Transverse colon (tissue), 4 donors: ENCODE measurements at regions not wholly inside any gene's neighbourhood (a gene's known extent, or its start where the extent isn't known, plus 50 kb on each side); places are given as distances from the start of the nearest gene placed in this dataset.

Source experiments
- DNase-seq: peaks from one replicate; pipeline ENCODE4 v3.0.0-alpha.2; 2019
- H3K27ac ChIP-seq, 4 donors: fragments of 200-600 bp; sonication (generic); 2 replicates each; pipeline ENCODE4 v1.5.1; 2016 to 2018; ENCODE audit warnings: inconsistent platforms in 4 of 4
- H3K27me3 ChIP-seq: fragments of 200-600 bp; sonication (generic); 2 replicates; pipeline ENCODE4 v1.5.1; 2017; ENCODE audit warnings: inconsistent platforms
- H3K36me3 ChIP-seq, 4 donors: fragments of 200-600 bp; sonication (generic); 2 replicates each; pipeline ENCODE4 v1.5.1; 2017 to 2019; ENCODE audit warnings: inconsistent platforms in 4 of 4
- H3K4me1 ChIP-seq, 4 donors: fragments of 200-600 bp; sonication (generic); 2 replicates each; pipeline ENCODE4 v1.5.1; 2017 to 2020; ENCODE audit warnings: inconsistent platforms in 4 of 4
- H3K4me3 ChIP-seq, 4 donors: fragments of 200-600 bp; sonication (generic); 1 replicate in 1 of 4; 2 replicates in 3 of 4; pipeline versions ENCODE4 v1.5.1 to v1.6.1; 2017 to 2019; ENCODE audit warnings: inconsistent platforms in 4 of 4
- H3K9me3 ChIP-seq, 2 donors: fragments of 200-600 bp; sonication (generic); 2 replicates each; pipeline ENCODE4 v1.5.1; 2017 to 2019; ENCODE audit warnings: inconsistent platforms in 2 of 2
- EP300 ChIP-seq: sonication (generic); formaldehyde crosslinking; IDR thresholded peaks from one replicate; pipeline ENCODE4 v1.6.1; 2017; ENCODE audit warnings: antibody characterized with exemption, low read depth
- POLR2A ChIP-seq: fragments of 450-650 bp; IDR thresholded peaks from one replicate; pipeline ENCODE4 v1.6.1; 2016; ENCODE audit warnings: antibody characterized with exemption, mild to moderate bottlenecking, moderate library complexity
- POLR2AphosphoS5 ChIP-seq, 3 donors: sonication (generic); formaldehyde crosslinking; IDR thresholded peaks; one replicate each; pipeline ENCODE4 v1.6.1; 2016; ENCODE audit warnings: antibody characterized with exemption in 3 of 3
- WGBS, 2 donors: methylation state at CpG; one replicate each; pipeline ENCODE4 v1.1.5; 2018; ENCODE audit warnings: low coverage in 1 of 2; 5-methylcytosine and 5-hydroxymethylcytosine counted together
- in situ Hi-C, 4 donors: fragments of 200-750 bp; cut with MboI; loops; one replicate each; pipeline versions ENCODE4 v1.15.0 to v1.15.1; 2017; ENCODE audit warnings: low sequenced_read_pairs in 3 of 4, low pct_ligation_motif_present in 1 of 4, low pct_unique_long_range_greater_than_20kb in 1 of 4
- intact Hi-C: fragments of 100-400 bp; cut with DNase I; formaldehyde crosslinking; loops from one replicate; pipeline ENCODE4 v1.15.1; 2023; ENCODE audit warnings: low total_unique reads
- TF ChIP-seq, protein P1 (sequence below), 5 experiments: fragments of 200-600 bp in 3 of 5; fragments of 450-650 bp in 2 of 5; sonication (generic) in 3 of 5; IDR thresholded peaks; 1 replicate in 2 of 5; 2 replicates in 3 of 5; pipeline ENCODE4 v1.5.1; 2016 to 2017; ENCODE audit warnings: antibody characterized with exemption in 5 of 5, inconsistent platforms in 3 of 5, mild to moderate bottlenecking in 2 of 5, moderate library complexity in 1 of 5

- DNase-seq = no peak
- Histone ChIP-seq H3K4me1 (no peaks in the 10 kb centered on the region), H3K4me3 (no peak overlapping the region), H3K36me3 (no peaks in the 10 kb centered on the region), H3K27me3 (no peaks in the 10 kb centered on the region), H3K9me3 (no peaks in the 10 kb centered on the region), H3K27ac (no peak overlapping the region)
- TF ChIP-seq EP300 (no peak), POLR2A (no peak), POLR2AphosphoS5 (IDR thresholded peaks at IDR 0.05) (no peak)
- TF ChIP-seq, protein P1, sequence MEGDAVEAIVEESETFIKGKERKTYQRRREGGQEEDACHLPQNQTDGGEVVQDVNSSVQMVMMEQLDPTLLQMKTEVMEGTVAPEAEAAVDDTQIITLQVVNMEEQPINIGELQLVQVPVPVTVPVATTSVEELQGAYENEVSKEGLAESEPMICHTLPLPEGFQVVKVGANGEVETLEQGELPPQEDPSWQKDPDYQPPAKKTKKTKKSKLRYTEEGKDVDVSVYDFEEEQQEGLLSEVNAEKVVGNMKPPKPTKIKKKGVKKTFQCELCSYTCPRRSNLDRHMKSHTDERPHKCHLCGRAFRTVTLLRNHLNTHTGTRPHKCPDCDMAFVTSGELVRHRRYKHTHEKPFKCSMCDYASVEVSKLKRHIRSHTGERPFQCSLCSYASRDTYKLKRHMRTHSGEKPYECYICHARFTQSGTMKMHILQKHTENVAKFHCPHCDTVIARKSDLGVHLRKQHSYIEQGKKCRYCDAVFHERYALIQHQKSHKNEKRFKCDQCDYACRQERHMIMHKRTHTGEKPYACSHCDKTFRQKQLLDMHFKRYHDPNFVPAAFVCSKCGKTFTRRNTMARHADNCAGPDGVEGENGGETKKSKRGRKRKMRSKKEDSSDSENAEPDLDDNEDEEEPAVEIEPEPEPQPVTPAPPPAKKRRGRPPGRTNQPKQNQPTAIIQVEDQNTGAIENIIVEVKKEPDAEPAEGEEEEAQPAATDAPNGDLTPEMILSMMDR (IDR thresholded peaks at IDR 0.05) = no peak
- whole genome bisulfite sequencing, 2 donors = 87 to 100% methylated on average over 1 to 14 of the region's 14 CpGs
- intact Hi-C loops (no loop called here), in situ Hi-C loops (no loop called here)
Observed at GRCh38 chr20:57843941-57844625, 134.3 kb upstream of the PMEPA1 start.

DNA sequence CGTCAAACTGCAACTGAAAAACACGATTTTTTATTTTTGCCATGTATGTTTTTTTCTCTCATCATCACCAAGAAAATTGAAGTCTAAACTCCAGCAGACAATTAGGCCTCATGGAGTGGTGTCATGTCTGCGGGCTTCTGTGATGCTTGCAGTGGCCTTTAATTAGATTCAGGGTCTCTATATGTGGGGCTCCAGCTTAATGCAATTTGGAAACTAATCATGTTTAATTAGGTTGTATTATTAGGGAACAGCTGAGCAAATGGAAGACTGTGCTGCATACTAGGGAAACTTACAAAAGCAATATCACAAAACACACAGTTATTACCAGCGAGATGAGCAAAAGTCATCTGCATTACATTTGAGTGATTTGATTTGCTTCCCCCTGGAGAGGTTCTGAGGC, 132.9 kb upstream of the PMEPA1 start:
- Histone ChIP-seq H3K9me3 (no peaks in the 10 kb centered on the region), H3K27me3 (no peaks in the 10 kb centered on the region), H3K4me3 (no peak overlapping the region), H3K27ac (no peak overlapping the region), H3K4me1 (peaks cover 0 to 6% (median 0%) of the 10 kb centered on the region in 4 donors), H3K36me3 (no peaks in the 10 kb centered on the region)
- WGBS, 2 donors = 83 to 90% methylated on average over 4 of the region's 4 CpGs
- intact Hi-C loops (no loop called here), in situ Hi-C loops (no loop called here)
- TF ChIP-seq, protein P1 (IDR thresholded peaks at IDR 0.05) = no peak
- no peak for TF ChIP-seq POLR2A
- TF ChIP-seq POLR2AphosphoS5 (IDR thresholded peaks at IDR 0.05) = no peak
- TF ChIP-seq EP300 = no peak
- DNase-seq = no peak

DNA sequence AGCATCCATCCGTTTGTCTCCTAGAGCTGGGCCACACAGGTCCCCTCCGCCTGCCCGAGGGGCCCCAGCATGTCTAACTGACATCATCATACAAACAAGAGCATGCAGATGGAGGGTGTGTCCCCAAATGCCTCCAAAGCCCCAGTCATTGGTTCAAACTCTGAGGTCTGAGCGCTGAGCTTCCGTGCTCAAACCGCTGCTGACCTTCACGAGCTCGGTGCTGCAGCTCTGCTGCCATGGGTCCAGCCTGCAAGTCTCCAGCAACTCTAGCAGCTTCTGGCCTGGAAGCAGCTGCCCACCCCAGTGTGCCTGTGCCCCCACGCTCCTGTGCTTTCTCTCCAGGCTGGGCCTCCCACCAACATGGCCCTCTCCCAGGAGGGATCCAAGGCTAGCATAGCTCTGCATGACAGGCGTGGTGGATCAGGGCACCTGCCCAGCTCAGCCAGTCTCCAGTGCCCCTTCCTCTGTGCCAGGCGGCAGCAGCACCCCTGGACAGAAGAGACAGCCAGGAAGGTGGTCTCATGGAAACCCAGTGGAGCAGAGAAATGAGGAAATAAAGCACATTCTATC, 131.6 kb upstream of the PMEPA1 start:
- H3K4me1 ChIP-seq = peaks cover 0 to 6% (median 0%) of the 10 kb centered on the region in 4 donors
- no peaks in the 10 kb centered on the region for H3K9me3 ChIP-seq
- no peak for TF ChIP-seq EP300
- no peak overlapping the region for H3K4me3 ChIP-seq
- no peak for DNase-seq
- no peaks in the 10 kb centered on the region for H3K27me3 ChIP-seq
- no peak overlapping the region for H3K27ac ChIP-seq
- no peaks in the 10 kb centered on the region for H3K36me3 ChIP-seq
- in situ Hi-C loops = no loop called here
- 80 to 88% methylated on average over 2 to 10 of the region's 11 CpGs for WGBS, 2 donors
- intact Hi-C loops = loop anchor here (1.0 kb wide), 1 partner anchor 21 kb away; no protein-coding TSS in a partner anchor

DNA sequence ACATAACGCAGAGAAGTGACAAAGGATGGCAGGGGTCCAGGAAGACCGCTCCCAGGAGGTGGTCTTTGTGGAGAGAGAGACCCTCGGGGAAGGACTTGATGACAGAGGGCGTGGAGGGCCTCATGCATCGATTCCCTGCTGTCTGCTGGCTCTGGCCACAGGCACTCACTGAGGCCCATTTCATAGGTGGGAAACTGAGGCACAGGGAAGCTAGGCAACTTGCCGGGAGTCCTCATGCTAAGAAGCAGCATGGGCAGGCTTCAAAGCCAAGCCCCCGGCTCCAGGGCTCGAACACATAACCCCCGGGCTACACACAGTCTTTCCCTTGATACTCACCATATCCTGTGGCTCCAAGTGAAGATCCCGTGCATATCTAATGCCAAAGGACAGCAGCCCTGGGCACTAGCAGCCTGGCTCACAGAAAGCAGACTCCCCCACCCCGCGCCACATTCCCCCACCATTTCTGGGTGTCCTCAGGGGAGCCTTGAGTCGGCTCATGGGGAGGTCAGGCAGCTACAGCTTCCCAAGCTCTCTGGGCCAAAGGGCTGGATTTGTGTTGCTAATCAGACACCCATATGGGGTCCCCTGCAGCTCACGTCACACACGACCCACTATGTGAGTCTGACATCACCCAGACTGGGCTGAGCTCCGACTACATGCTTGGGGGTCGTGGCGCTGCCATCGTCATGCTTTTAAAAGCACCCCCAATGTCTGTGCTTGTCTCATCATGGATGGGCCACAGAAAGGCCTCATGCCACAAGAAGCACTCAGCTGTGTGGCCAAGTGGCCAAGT, 130.9 kb upstream of the PMEPA1 start:
- no peak for DNase-seq
- H3K4me1 ChIP-seq = peaks cover 0 to 6% (median 0%) of the 10 kb centered on the region in 4 donors
- TF ChIP-seq POLR2A (no peak), EP300 (no peak), POLR2AphosphoS5 (IDR thresholded peaks at IDR 0.05) (no peak)
- TF ChIP-seq, protein P1 (IDR thresholded peaks at IDR 0.05) = no peak
- H3K36me3 ChIP-seq = no peaks in the 10 kb centered on the region
- intact Hi-C loops (loop anchor here (1.0 kb wide), 1 partner anchor 22 kb away; no protein-coding TSS in a partner anchor), in situ Hi-C loops (no loop called here)
- no peak overlapping the region for H3K4me3 ChIP-seq
- no peaks in the 10 kb centered on the region for H3K27me3 ChIP-seq
- 87% methylated on average over 19 of the region's 19 CpGs; no CpG with 5 or more reads in 1 of the 2 donors for WGBS, 2 donors
- no peaks in the 10 kb centered on the region for H3K9me3 ChIP-seq
- H3K27ac ChIP-seq = no peak overlapping the region
